ENCODE measurements at regions not wholly inside any gene's neighbourhood (a gene's known extent, or its start where the extent isn't known, plus 50 kb on each side); places are given as distances from the start of the nearest gene placed in this dataset.

DNA sequence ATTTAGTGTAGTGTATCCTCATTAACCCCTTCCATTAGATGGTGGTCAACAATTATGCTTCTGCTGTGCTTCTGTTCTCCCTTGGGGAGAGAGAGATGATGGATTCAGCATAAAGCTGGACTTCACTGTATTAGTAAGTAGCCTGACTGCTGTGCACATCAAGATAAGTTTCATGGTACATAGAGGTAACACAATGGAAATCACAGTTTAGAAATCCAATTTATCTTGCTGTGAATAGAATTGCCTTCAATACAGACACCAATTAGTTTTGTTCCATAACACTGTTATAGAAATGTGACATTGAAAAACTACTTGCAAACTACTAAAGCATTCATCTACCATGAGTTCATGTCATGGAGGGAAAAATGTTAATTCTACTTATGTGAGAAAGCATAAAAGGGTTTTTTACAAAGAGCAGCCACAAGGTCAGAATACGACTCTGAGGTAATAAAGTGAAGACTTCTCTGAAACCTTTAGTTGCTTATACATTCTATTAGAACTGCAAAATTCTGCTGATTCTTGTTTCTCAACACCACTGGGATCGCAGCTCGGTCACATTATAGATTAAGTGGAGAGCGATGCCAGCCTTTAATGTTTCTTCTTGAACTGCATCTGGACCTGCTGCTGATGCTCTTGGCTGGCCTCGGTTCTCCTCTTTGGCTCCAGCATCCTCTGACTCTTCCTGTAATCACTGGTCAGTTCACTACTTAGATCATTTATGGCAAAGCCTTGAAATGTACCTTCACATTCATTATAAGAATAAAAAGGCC lies 190.8 kb downstream of the ATP23 start:
- no peaks in the 10 kb centered on the region for H3K4me1 Mint-ChIP-seq (ENCODE audit: low read depth)
- H3K27ac Mint-ChIP-seq, result no peak overlapping the region
- no peak overlapping the region for H3K4me3 Mint-ChIP-seq
- H3K9me3 Mint-ChIP-seq, result no peaks in the 10 kb centered on the region
- DNase-seq (ENCODE audit: low spot score), result no peak
- H3K36me3 Mint-ChIP-seq (ENCODE audit: low read depth), result no peaks in the 10 kb centered on the region
- no peaks in the 10 kb centered on the region for H3K27me3 Mint-ChIP-seq (ENCODE audit: low read depth)

DNA sequence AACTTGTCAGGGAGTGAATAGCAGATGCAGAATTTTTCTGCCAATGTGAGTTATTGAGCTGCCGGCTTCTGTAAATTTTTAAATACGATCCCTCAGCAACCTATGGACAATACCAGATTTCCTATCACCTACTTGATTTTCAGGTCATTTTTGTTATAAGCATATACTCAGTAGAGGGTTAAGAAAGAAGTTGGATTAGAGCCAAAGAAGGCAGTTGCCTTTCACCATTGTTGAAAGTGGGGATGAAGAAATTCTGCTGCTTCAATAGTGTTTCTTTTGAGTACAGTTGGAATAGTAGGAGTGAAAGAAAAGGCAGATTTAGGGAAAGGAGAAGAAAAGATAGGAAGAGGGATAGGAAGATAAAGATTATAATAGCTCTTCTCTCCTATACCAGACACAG lies 197.1 kb downstream of the ATP23 start:
- Mint-ChIP-seq H3K9me3 (no peaks in the 10 kb centered on the region), H3K36me3 (ENCODE audit: low read depth) (no peaks in the 10 kb centered on the region), H3K4me1 (ENCODE audit: low read depth) (no peaks in the 10 kb centered on the region), H3K4me3 (no peak overlapping the region), H3K27me3 (ENCODE audit: low read depth) (no peaks in the 10 kb centered on the region), H3K27ac (no peak overlapping the region)
- DNase-seq (ENCODE audit: low spot score), result no peak

- H3K4me1 Mint-ChIP-seq (ENCODE audit: low read depth), result no peaks in the 10 kb centered on the region
- H3K27me3 Mint-ChIP-seq (ENCODE audit: low read depth), result no peaks in the 10 kb centered on the region
- DNase-seq (ENCODE audit: low spot score), result no peak
- H3K27ac Mint-ChIP-seq, result no peak overlapping the region
- no peak overlapping the region for H3K4me3 Mint-ChIP-seq
- H3K9me3 Mint-ChIP-seq, result no peaks in the 10 kb centered on the region
- H3K36me3 Mint-ChIP-seq (ENCODE audit: low read depth), result no peaks in the 10 kb centered on the region
Measured at GRCh38 chr12:58139894-58140293, 198.5 kb downstream of the ATP23 start.

DNA sequence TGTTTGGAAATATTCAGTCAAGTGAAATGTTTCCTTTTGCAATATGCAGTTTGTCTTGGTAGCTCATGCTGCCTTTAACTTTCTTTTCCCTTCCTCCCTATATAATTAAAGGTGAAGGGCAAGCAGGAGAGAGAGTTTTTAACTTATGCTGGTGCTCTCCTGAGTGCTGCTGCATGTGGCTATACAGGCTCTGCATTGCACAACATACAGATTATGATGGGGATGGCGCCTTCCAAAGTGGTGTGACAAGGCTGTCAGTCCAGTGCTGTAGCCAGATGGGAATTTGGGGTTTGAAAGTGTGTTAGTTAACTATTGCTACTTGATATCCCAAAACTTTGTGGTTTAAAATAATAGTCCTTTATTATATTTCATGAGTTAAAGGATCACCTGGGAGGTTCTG lies 199.0 kb downstream of the ATP23 start:
- Mint-ChIP-seq H3K9me3 (no peaks in the 10 kb centered on the region), H3K27ac (no peak overlapping the region), H3K36me3 (ENCODE audit: low read depth) (no peaks in the 10 kb centered on the region), H3K4me3 (no peak overlapping the region), H3K27me3 (ENCODE audit: low read depth) (no peaks in the 10 kb centered on the region), H3K4me1 (ENCODE audit: low read depth) (no peaks in the 10 kb centered on the region)
- DNase-seq (ENCODE audit: low spot score), result no peak

GRCh38 chr12:58142991-58143390 lies 201.6 kb downstream of the ATP23 start:
- H3K36me3 Mint-ChIP-seq (ENCODE audit: low read depth), result no peaks in the 10 kb centered on the region
- H3K4me1 Mint-ChIP-seq (ENCODE audit: low read depth), result no peaks in the 10 kb centered on the region
- no peaks in the 10 kb centered on the region for H3K27me3 Mint-ChIP-seq (ENCODE audit: low read depth)
- H3K27ac Mint-ChIP-seq, result no peak overlapping the region
- DNase-seq (ENCODE audit: low spot score), result no peak
- no peak overlapping the region for H3K4me3 Mint-ChIP-seq
- no peaks in the 10 kb centered on the region for H3K9me3 Mint-ChIP-seq

DNA sequence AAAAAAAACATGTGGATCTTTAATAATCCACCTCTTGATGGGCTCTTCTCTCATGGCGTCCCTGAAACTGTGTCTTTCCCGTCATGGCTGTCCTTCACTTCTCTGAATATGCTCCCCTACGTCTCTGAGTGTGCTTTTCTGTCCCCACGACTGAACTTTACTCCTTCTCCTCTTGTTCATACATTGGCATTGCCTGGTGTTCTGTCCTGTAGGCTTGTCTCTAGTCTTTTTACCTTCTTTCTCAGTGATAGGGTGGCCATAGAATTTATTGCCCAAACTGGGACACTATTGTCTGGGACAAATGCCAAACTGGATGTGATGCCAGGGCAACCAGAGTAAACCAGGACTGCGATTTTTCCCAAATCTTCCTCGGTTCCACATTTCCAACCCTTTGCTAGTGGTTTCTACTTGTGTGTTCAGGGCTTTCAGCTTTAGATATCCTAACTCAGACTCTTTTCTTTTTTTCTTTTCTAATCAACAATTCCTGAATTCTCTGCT lies 202.2 kb downstream of the ATP23 start:
- Mint-ChIP-seq H3K27me3 (ENCODE audit: low read depth) (no peaks in the 10 kb centered on the region), H3K9me3 (no peaks in the 10 kb centered on the region), H3K4me3 (no peak overlapping the region), H3K36me3 (ENCODE audit: low read depth) (no peaks in the 10 kb centered on the region), H3K4me1 (ENCODE audit: low read depth) (no peaks in the 10 kb centered on the region), H3K27ac (no peak overlapping the region)
- DNase-seq (ENCODE audit: low spot score), result no peak

GRCh38 chr12:58148405-58148804 lies 207.0 kb downstream of the ATP23 start:
- Mint-ChIP-seq H3K9me3 (no peaks in the 10 kb centered on the region), H3K27ac (no peak overlapping the region), H3K27me3 (ENCODE audit: low read depth) (no peaks in the 10 kb centered on the region), H3K4me3 (no peak overlapping the region), H3K4me1 (ENCODE audit: low read depth) (no peaks in the 10 kb centered on the region), H3K36me3 (ENCODE audit: low read depth) (no peaks in the 10 kb centered on the region)
- DNase-seq (ENCODE audit: low spot score), result no peak

GRCh38 chr12:58148976-58149375 lies 207.6 kb downstream of the ATP23 start:
- Mint-ChIP-seq H3K36me3 (ENCODE audit: low read depth) (no peaks in the 10 kb centered on the region), H3K9me3 (no peaks in the 10 kb centered on the region), H3K4me1 (ENCODE audit: low read depth) (no peaks in the 10 kb centered on the region), H3K4me3 (no peak overlapping the region), H3K27ac (no peak overlapping the region), H3K27me3 (ENCODE audit: low read depth) (no peaks in the 10 kb centered on the region)
- DNase-seq (ENCODE audit: low spot score), result no peak

DNA sequence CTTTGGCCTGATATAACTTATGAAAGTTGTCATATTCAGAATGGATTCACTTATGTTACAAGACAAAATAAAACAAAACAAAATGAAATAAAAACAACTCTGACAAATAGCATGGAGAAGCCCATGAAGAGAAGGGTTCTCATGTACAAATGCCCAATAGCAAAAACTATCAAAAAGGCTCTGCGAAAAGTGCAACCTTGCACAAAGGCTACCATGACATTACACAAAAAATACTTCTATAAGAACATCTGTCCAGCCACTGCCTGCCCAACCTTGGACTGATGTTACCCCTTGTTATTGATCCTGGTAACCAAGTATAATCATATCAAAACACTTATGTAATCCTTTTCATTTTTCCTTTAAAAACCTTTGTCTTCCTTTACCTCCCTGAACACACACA lies 213.0 kb downstream of the ATP23 start:
- H3K36me3 Mint-ChIP-seq (ENCODE audit: low read depth), result no peaks in the 10 kb centered on the region
- H3K27ac Mint-ChIP-seq, result no peak overlapping the region
- DNase-seq (ENCODE audit: low spot score), result no peak
- H3K9me3 Mint-ChIP-seq, result no peaks in the 10 kb centered on the region
- H3K4me1 Mint-ChIP-seq (ENCODE audit: low read depth), result no peaks in the 10 kb centered on the region
- H3K27me3 Mint-ChIP-seq (ENCODE audit: low read depth), result no peaks in the 10 kb centered on the region
- H3K4me3 Mint-ChIP-seq, result no peak overlapping the region

- no peak overlapping the region for H3K4me3 Mint-ChIP-seq
- H3K27ac Mint-ChIP-seq, result no peak overlapping the region
- no peaks in the 10 kb centered on the region for H3K36me3 Mint-ChIP-seq (ENCODE audit: low read depth)
- no peak for DNase-seq (ENCODE audit: low spot score)
- H3K27me3 Mint-ChIP-seq (ENCODE audit: low read depth), result no peaks in the 10 kb centered on the region
- no peaks in the 10 kb centered on the region for H3K4me1 Mint-ChIP-seq (ENCODE audit: low read depth)
- no peaks in the 10 kb centered on the region for H3K9me3 Mint-ChIP-seq
Measured at GRCh38 chr12:58156697-58157096, 215.3 kb downstream of the ATP23 start.

GRCh38 chr12:58159941-58160340 lies 218.6 kb downstream of the ATP23 start:
- Mint-ChIP-seq H3K4me1 (ENCODE audit: low read depth) (no peaks in the 10 kb centered on the region), H3K36me3 (ENCODE audit: low read depth) (no peaks in the 10 kb centered on the region), H3K27ac (no peak overlapping the region), H3K27me3 (ENCODE audit: low read depth) (no peaks in the 10 kb centered on the region), H3K4me3 (no peak overlapping the region), H3K9me3 (no peaks in the 10 kb centered on the region)
- DNase-seq (ENCODE audit: low spot score), result no peak

DNA sequence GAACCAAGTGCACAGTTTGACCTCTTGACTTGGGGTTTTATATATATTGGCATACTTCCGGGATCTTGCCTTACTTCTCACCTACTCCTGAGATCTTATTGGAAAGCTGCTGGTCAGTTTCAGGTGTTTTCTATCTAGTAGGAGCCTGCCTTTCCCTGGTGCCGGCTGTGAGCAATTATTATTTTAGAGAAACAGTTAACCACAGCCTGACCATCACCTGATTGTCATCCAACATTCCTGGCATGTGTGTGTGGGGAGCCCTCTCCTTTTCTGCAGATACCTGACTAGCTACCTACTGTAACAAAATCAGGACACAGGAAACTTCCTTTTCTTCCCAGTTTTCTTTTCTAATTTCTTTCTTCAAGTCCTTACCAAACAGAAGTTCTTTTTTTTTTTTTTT lies 220.4 kb downstream of the ATP23 start:
- DNase-seq (ENCODE audit: low spot score), result no peak
- no peak overlapping the region for H3K4me3 Mint-ChIP-seq
- H3K36me3 Mint-ChIP-seq (ENCODE audit: low read depth), result no peaks in the 10 kb centered on the region
- no peak overlapping the region for H3K27ac Mint-ChIP-seq
- H3K27me3 Mint-ChIP-seq (ENCODE audit: low read depth), result no peaks in the 10 kb centered on the region
- H3K4me1 Mint-ChIP-seq (ENCODE audit: low read depth), result no peaks in the 10 kb centered on the region
- no peaks in the 10 kb centered on the region for H3K9me3 Mint-ChIP-seq

- no peaks in the 10 kb centered on the region for H3K9me3 Mint-ChIP-seq
- no peaks in the 10 kb centered on the region for H3K36me3 Mint-ChIP-seq (ENCODE audit: low read depth)
- DNase-seq (ENCODE audit: low spot score), result no peak
- H3K27ac Mint-ChIP-seq, result no peak overlapping the region
- no peak overlapping the region for H3K4me3 Mint-ChIP-seq
- no peaks in the 10 kb centered on the region for H3K27me3 Mint-ChIP-seq (ENCODE audit: low read depth)
- H3K4me1 Mint-ChIP-seq (ENCODE audit: low read depth), result no peaks in the 10 kb centered on the region
Measured at GRCh38 chr12:58163021-58163420, 221.7 kb downstream of the ATP23 start.

- no peaks in the 10 kb centered on the region for H3K36me3 Mint-ChIP-seq (ENCODE audit: low read depth)
- H3K27ac Mint-ChIP-seq, result no peak overlapping the region
- H3K9me3 Mint-ChIP-seq, result no peaks in the 10 kb centered on the region
- DNase-seq (ENCODE audit: low spot score), result no peak
- no peaks in the 10 kb centered on the region for H3K27me3 Mint-ChIP-seq (ENCODE audit: low read depth)
- no peak overlapping the region for H3K4me3 Mint-ChIP-seq
- H3K4me1 Mint-ChIP-seq (ENCODE audit: low read depth), result no peaks in the 10 kb centered on the region
Measured at GRCh38 chr12:58166643-58167042, 225.3 kb downstream of the ATP23 start.

- Mint-ChIP-seq H3K4me3 (no peak overlapping the region), H3K36me3 (ENCODE audit: low read depth) (no peaks in the 10 kb centered on the region), H3K27me3 (ENCODE audit: low read depth) (no peaks in the 10 kb centered on the region), H3K4me1 (ENCODE audit: low read depth) (no peaks in the 10 kb centered on the region), H3K9me3 (no peaks in the 10 kb centered on the region), H3K27ac (no peak overlapping the region)
- no peak for DNase-seq (ENCODE audit: low spot score)
Measured at GRCh38 chr12:58167622-58168021, 226.3 kb downstream of the ATP23 start.

Data from T-helper 2 cell treated with Interferon-gamma antibody and Interleukin-4, amounts not matched to agents 5 μg/mL and 100 μg/mL, for 36 hours (primary cell).